ENCODE measurements at regions not wholly inside any gene's neighbourhood (a gene's known extent, or its start where the extent isn't known, plus 50 kb on each side); places are given as distances from the start of the nearest gene placed in this dataset.
"Not testable (repeated sequence)": the region's sequence is repeated elsewhere in the genome, so short reads cannot be mapped to it uniquely, and the experiment has no call there.

DNA sequence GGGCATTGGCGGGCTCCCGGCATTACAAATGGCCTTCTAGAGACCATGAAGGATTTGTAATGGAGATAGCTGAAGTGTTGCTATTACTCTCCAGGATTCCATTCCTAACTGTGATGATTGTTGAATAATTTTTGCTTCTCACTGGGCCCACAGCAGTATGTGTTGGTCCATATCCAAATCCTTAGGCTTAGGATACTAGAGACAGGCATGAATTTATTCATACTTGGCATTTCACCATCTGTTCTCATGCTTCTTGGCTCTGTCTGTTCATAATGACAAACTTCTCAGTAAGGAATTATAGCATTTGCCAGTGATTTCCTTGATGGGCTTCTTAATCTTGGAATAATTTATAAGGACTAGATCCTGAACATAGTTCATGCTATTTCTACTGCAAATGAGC is 832.9 kb downstream of the C12orf50 start:
- Histone ChIP-seq H3K27ac (ENCODE audit: insufficient read depth in 1 of 2, low read depth in 1 of 2, low read length in 2 of 2, poor library complexity in 1 of 2, severe bottlenecking in 2 of 2) (no peak overlapping the region), H3K4me3 (ENCODE audit: control insufficient read depth in 1 of 7, extremely low read depth in 1 of 7, insufficient read depth in 4 of 7, low read depth in 2 of 7, low read length in 6 of 7) (no peak overlapping the region), H3K36me3 (ENCODE audit: control insufficient read depth in 4 of 4, insufficient read depth in 4 of 4, low read length in 3 of 4) (no peaks in the 10 kb centered on the region), H3K9me3 (ENCODE audit: control extremely low read depth in 1 of 5, control insufficient read depth in 4 of 5, insufficient read depth in 2 of 5, low read depth in 1 of 5, low read length in 4 of 5) (no peaks in the 10 kb centered on the region), H3K4me1 (ENCODE audit: control extremely low read depth in 1 of 4, control insufficient read depth in 4 of 4, insufficient read depth in 4 of 4, low read length in 3 of 4) (no peaks in the 10 kb centered on the region), H3K27me3 (replicated peaks in 2 of 5; ENCODE audit: control insufficient read depth in 4 of 5, insufficient read depth in 5 of 5, low read length in 4 of 5) (no peaks in the 10 kb centered on the region)
- POLR2A ChIA-PET: no interaction called here
- WGBS (ENCODE audit: insufficient coverage): 83% methylated on average over 1 of the region's 2 CpGs
- CTCF ChIA-PET: no interaction called here
- no peak for DNase-seq

DNA sequence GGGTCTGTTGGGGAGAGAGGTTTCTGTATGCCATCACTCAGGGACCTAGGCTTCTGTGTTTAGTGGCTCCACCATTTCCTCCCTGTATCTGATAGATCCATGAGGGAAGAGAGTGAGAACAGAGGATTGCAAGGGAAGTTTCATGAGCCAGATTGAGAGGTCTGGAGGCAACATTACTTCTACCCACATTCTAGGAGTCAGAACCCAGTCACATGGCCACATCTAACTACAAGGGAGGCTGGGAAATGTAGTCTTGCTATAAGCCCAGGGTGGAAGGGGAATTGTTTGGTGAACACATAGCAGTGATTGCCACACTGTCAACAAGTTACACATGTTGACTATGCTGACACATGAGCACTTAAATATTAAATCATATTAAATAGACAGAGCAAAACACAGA is 834.8 kb downstream of the C12orf50 start:
- not testable (repeated sequence) for DNase-seq

DNA sequence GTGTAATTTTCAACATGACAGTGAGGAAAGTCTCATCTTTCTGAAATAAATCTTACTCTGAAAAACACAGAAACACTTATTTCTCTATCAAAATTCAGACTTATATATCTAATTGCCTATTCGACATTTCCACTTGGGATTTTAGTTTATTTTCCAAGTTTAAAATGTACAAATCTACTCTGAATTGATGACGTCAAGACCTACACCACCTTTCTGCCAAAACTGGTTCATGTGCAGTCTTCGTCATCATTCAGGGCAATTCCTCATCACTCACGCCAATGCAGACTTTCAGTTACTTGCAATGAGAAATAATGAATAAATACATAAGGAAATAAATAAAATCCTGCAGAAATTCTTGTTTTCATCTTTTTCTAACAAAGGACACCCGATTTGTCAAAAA is 843.8 kb downstream of the C12orf50 start:
- POLR2A ChIA-PET: no interaction called here
- Histone ChIP-seq H3K36me3 (ENCODE audit: control insufficient read depth in 4 of 4, insufficient read depth in 4 of 4, low read length in 3 of 4) (no peaks in the 10 kb centered on the region), H3K4me1 (ENCODE audit: control extremely low read depth in 1 of 4, control insufficient read depth in 4 of 4, insufficient read depth in 4 of 4, low read length in 3 of 4) (no peaks in the 10 kb centered on the region), H3K27me3 (replicated peaks in 2 of 5; ENCODE audit: control insufficient read depth in 4 of 5, insufficient read depth in 5 of 5, low read length in 4 of 5) (no peaks in the 10 kb centered on the region), H3K27ac (ENCODE audit: insufficient read depth in 1 of 2, low read depth in 1 of 2, low read length in 2 of 2, poor library complexity in 1 of 2, severe bottlenecking in 2 of 2) (no peak overlapping the region), H3K9me3 (ENCODE audit: control extremely low read depth in 1 of 5, control insufficient read depth in 4 of 5, insufficient read depth in 2 of 5, low read depth in 1 of 5, low read length in 4 of 5) (no peaks in the 10 kb centered on the region), H3K4me3 (ENCODE audit: control insufficient read depth in 1 of 7, extremely low read depth in 1 of 7, insufficient read depth in 4 of 7, low read depth in 2 of 7, low read length in 6 of 7) (no peak overlapping the region)
- CTCF ChIA-PET: no interaction called here
- WGBS (ENCODE audit: insufficient coverage): 96% methylated on average over 2 of the region's 5 CpGs
- DNase-seq: no peak

More for the DNA sequence above, 834.8 kb downstream of the C12orf50 start:
- POLR2A ChIA-PET; CTCF ChIA-PET; H3K36me3 ChIP-seq (ENCODE audit: control insufficient read depth in 4 of 4, insufficient read depth in 4 of 4, low read length in 3 of 4); H3K9me3 ChIP-seq (ENCODE audit: control extremely low read depth in 1 of 5, control insufficient read depth in 4 of 5, insufficient read depth in 2 of 5, low read depth in 1 of 5, low read length in 4 of 5); H3K27me3 ChIP-seq (replicated peaks in 2 of 5; ENCODE audit: control insufficient read depth in 4 of 5, insufficient read depth in 5 of 5, low read length in 4 of 5); H3K4me3 ChIP-seq (ENCODE audit: control insufficient read depth in 1 of 7, extremely low read depth in 1 of 7, insufficient read depth in 4 of 7, low read depth in 2 of 7, low read length in 6 of 7); H3K4me1 ChIP-seq (ENCODE audit: control extremely low read depth in 1 of 4, control insufficient read depth in 4 of 4, insufficient read depth in 4 of 4, low read length in 3 of 4); H3K27ac ChIP-seq (ENCODE audit: insufficient read depth in 1 of 2, low read depth in 1 of 2, low read length in 2 of 2, poor library complexity in 1 of 2, severe bottlenecking in 2 of 2): not testable (repeated sequence)

DNA sequence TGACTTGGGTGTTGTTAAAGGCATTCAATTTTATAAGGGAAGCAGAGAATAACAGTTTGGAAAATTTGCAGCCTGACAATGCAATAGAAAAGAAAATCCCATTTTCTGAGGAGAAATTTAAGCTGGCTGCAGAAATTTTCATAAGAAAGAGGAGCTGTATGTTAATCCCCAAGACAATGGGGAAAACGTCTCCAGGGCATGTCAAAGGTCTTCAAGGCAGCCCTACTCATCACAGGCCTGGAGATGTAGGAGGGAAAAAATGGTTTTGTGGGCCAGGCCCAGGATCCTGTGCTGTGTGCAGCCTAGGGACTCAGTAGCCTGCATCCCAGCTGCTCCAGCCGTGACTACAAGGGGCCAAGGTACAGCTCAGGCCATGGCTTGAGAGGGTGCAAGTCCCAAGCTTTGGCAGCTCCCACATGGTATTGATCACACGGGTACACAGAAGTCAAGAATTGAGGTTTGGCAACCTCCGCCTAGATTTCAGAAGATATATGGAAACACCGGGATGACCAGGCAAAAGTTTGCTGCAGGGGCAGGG is 846.4 kb downstream of the C12orf50 start:
- Histone ChIP-seq H3K27me3 (replicated peaks in 2 of 5; ENCODE audit: control insufficient read depth in 4 of 5, insufficient read depth in 5 of 5, low read length in 4 of 5) (no peaks in the 10 kb centered on the region), H3K4me3 (ENCODE audit: control insufficient read depth in 1 of 7, extremely low read depth in 1 of 7, insufficient read depth in 4 of 7, low read depth in 2 of 7, low read length in 6 of 7) (no peak overlapping the region), H3K4me1 (ENCODE audit: control extremely low read depth in 1 of 4, control insufficient read depth in 4 of 4, insufficient read depth in 4 of 4, low read length in 3 of 4) (no peaks in the 10 kb centered on the region), H3K36me3 (ENCODE audit: control insufficient read depth in 4 of 4, insufficient read depth in 4 of 4, low read length in 3 of 4) (no peaks in the 10 kb centered on the region), H3K27ac (ENCODE audit: insufficient read depth in 1 of 2, low read depth in 1 of 2, low read length in 2 of 2, poor library complexity in 1 of 2, severe bottlenecking in 2 of 2) (no peak overlapping the region), H3K9me3 (ENCODE audit: control extremely low read depth in 1 of 5, control insufficient read depth in 4 of 5, insufficient read depth in 2 of 5, low read depth in 1 of 5, low read length in 4 of 5) (no peaks in the 10 kb centered on the region)
- CTCF ChIA-PET: no interaction called here
- no peak for DNase-seq
- POLR2A ChIA-PET: no interaction called here
- 93% methylated on average over 5 of the region's 5 CpGs for WGBS (ENCODE audit: insufficient coverage)

DNA sequence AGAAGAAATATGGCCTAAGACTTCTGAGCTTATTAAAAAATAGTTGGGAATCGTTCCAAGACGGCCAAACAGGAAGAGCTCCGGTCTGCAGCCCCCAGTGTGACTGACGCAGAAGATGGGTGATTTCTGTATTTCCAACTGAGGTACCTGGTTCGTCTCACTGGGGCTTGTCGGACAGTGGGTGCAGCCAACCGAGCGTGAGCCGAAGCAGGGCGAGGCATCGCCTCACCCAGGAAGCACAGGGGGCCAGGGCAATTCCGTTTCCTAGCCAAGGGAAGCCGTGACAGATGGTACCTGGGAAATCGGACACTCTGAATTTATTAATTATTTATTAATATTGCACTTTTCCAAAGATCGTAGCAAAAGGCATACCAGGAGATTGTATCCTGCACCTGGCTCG is 857.8 kb downstream of the C12orf50 start:
- H3K36me3 ChIP-seq (ENCODE audit: control insufficient read depth in 4 of 4, insufficient read depth in 4 of 4, low read length in 3 of 4): no peaks in the 10 kb centered on the region
- H3K27me3 ChIP-seq (replicated peaks in 2 of 5; ENCODE audit: control insufficient read depth in 4 of 5, insufficient read depth in 5 of 5, low read length in 4 of 5): no peaks in the 10 kb centered on the region
- POLR2A ChIA-PET: no interaction called here
- no peak overlapping the region for H3K4me3 ChIP-seq (ENCODE audit: control insufficient read depth in 1 of 7, extremely low read depth in 1 of 7, insufficient read depth in 4 of 7, low read depth in 2 of 7, low read length in 6 of 7)
- H3K9me3 ChIP-seq (ENCODE audit: control extremely low read depth in 1 of 5, control insufficient read depth in 4 of 5, insufficient read depth in 2 of 5, low read depth in 1 of 5, low read length in 4 of 5): peaks cover 0 to 3% (median 0%) of the 10 kb centered on the region in 5 experiments
- H3K4me1 ChIP-seq (ENCODE audit: control extremely low read depth in 1 of 4, control insufficient read depth in 4 of 4, insufficient read depth in 4 of 4, low read length in 3 of 4): no peaks in the 10 kb centered on the region
- H3K27ac ChIP-seq (ENCODE audit: insufficient read depth in 1 of 2, low read depth in 1 of 2, low read length in 2 of 2, poor library complexity in 1 of 2, severe bottlenecking in 2 of 2): no peak overlapping the region
- 85% methylated on average over 6 of the region's 16 CpGs for WGBS (ENCODE audit: insufficient coverage)
- CTCF ChIA-PET: no interaction called here
- no peak for DNase-seq

DNA sequence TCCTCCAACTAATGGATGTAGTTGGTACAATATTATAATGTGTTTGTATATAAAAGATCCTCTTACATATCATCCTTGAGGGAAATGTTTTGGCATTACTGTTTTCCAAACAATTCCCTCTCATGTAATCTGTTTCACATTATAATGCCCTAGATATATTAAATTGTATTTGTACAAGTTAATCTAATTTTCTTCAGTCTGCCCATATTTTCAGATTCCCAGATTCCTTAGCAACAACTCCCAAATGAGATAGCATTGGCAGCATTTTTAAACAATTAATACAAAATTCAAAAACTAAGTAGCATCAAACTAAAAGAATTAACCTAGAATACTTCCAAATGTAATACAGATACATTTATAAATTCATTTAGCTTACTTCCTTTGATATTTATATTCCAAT is 860.2 kb downstream of the C12orf50 start:
- ChIA-PET POLR2A (no interaction called here), CTCF (no interaction called here)
- no peaks in the 10 kb centered on the region for H3K27me3 ChIP-seq (replicated peaks in 2 of 5; ENCODE audit: control insufficient read depth in 4 of 5, insufficient read depth in 5 of 5, low read length in 4 of 5)
- no peak overlapping the region for H3K4me3 ChIP-seq (ENCODE audit: control insufficient read depth in 1 of 7, extremely low read depth in 1 of 7, insufficient read depth in 4 of 7, low read depth in 2 of 7, low read length in 6 of 7)
- H3K4me1 ChIP-seq (ENCODE audit: control extremely low read depth in 1 of 4, control insufficient read depth in 4 of 4, insufficient read depth in 4 of 4, low read length in 3 of 4): no peaks in the 10 kb centered on the region
- H3K36me3 ChIP-seq (ENCODE audit: control insufficient read depth in 4 of 4, insufficient read depth in 4 of 4, low read length in 3 of 4): no peaks in the 10 kb centered on the region
- H3K27ac ChIP-seq (ENCODE audit: insufficient read depth in 1 of 2, low read depth in 1 of 2, low read length in 2 of 2, poor library complexity in 1 of 2, severe bottlenecking in 2 of 2): no peak overlapping the region
- peaks cover 0 to 6% (median 4%) of the 10 kb centered on the region in 5 experiments for H3K9me3 ChIP-seq (ENCODE audit: control extremely low read depth in 1 of 5, control insufficient read depth in 4 of 5, insufficient read depth in 2 of 5, low read depth in 1 of 5, low read length in 4 of 5)
- no peak for DNase-seq

DNA sequence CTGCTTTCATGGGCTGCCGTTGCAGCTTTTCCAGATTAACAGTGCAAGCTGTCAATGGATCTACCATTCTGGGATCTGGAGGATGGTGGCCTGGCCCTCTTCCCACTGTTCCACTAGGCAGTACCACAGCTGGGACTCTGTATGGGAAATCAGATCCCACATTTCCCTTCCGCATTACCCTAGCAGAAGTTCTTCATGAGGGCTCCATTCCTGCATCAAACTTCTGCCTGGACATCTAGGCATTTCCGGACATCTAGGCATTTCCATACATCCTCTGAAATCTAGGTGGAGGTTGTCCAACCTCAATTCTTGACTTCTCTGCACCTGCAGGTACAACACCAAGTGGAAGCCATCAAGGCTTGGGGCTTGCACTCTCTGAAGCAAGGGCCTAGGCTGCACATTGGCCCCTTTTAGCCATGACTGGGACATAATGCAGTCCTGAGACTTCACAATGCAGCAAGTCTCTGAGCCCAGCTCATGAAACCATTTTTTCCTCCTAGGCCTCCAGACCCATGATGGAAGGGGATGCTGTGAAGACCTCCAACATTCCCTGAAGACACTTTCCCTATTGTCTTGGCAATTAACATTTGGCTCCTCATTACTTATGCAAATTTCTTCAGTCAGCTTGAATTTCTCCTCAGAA is 863.3 kb downstream of the C12orf50 start:
- Histone ChIP-seq H3K4me3 (ENCODE audit: control insufficient read depth in 1 of 7, extremely low read depth in 1 of 7, insufficient read depth in 4 of 7, low read depth in 2 of 7, low read length in 6 of 7) (no peak overlapping the region), H3K27me3 (replicated peaks in 2 of 5; ENCODE audit: control insufficient read depth in 4 of 5, insufficient read depth in 5 of 5, low read length in 4 of 5) (no peaks in the 10 kb centered on the region), H3K36me3 (ENCODE audit: control insufficient read depth in 4 of 4, insufficient read depth in 4 of 4, low read length in 3 of 4) (no peaks in the 10 kb centered on the region), H3K4me1 (ENCODE audit: control extremely low read depth in 1 of 4, control insufficient read depth in 4 of 4, insufficient read depth in 4 of 4, low read length in 3 of 4) (no peaks in the 10 kb centered on the region), H3K27ac (ENCODE audit: insufficient read depth in 1 of 2, low read depth in 1 of 2, low read length in 2 of 2, poor library complexity in 1 of 2, severe bottlenecking in 2 of 2) (no peak overlapping the region), H3K9me3 (ENCODE audit: control extremely low read depth in 1 of 5, control insufficient read depth in 4 of 5, insufficient read depth in 2 of 5, low read depth in 1 of 5, low read length in 4 of 5) (peaks cover 0 to 6% (median 4%) of the 10 kb centered on the region in 5 experiments)
- 100% methylated on average over 3 of the region's 3 CpGs for WGBS (ENCODE audit: insufficient coverage)
- ChIA-PET CTCF (no interaction called here), POLR2A (no interaction called here)
- DNase-seq: no peak

Measured in common myeloid progenitor, CD34-positive (primary cell).